GM12801 (cell line): ENCODE measurements at regions not wholly inside any gene's neighbourhood (a gene's known extent, or its start where the extent isn't known, plus 50 kb on each side); places are given as distances from the start of the nearest gene placed in this dataset.

Experiments used
- TF ChIP-seq, protein P1 (sequence below): IDR thresholded peaks from one replicate; pipeline ENCODE4 v1.5.1; 2011; ENCODE audit warnings: control low read depth; ENCODE audit not compliant: insufficient read length; ENCODE audit errors: extremely low read depth

DNA sequence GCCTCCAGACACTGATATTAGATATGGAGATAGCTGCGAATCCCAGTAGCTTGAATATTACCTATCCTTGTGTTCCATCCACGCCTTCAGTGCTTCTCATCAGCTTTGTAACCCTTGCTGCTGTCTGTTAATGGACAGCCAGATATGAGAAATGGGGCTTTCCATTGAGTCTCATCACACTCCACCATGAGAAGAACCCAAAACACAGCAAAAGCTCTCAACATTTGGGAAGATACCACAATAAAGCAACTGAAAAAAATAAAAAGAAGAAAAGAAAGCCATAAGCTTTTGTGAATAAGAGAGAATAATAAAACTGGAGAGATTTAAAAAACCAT is 225.4 kb downstream of the GALC start:
- TF ChIP-seq, protein P1, sequence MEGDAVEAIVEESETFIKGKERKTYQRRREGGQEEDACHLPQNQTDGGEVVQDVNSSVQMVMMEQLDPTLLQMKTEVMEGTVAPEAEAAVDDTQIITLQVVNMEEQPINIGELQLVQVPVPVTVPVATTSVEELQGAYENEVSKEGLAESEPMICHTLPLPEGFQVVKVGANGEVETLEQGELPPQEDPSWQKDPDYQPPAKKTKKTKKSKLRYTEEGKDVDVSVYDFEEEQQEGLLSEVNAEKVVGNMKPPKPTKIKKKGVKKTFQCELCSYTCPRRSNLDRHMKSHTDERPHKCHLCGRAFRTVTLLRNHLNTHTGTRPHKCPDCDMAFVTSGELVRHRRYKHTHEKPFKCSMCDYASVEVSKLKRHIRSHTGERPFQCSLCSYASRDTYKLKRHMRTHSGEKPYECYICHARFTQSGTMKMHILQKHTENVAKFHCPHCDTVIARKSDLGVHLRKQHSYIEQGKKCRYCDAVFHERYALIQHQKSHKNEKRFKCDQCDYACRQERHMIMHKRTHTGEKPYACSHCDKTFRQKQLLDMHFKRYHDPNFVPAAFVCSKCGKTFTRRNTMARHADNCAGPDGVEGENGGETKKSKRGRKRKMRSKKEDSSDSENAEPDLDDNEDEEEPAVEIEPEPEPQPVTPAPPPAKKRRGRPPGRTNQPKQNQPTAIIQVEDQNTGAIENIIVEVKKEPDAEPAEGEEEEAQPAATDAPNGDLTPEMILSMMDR = no peak

DNA sequence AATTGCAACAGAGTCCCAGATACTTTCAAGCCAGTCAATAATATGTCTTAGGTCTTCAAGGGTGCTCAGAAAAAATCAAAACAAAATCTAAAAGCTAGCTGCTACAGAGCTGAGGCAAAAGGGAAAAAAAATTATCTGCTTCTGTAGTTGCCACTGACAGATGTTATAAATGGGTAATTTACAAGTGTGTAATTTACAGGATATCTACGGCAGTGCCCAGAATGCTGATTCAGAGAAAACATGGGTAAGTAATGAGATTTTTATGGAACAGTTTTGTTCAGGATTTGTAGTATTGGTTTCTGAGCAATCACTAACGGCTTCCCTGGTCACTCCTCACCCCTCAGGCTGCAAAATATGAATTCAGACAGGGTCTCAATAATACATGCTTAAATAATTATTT is 234.1 kb downstream of the GALC start:
- TF ChIP-seq, protein P1 = no peak

DNA sequence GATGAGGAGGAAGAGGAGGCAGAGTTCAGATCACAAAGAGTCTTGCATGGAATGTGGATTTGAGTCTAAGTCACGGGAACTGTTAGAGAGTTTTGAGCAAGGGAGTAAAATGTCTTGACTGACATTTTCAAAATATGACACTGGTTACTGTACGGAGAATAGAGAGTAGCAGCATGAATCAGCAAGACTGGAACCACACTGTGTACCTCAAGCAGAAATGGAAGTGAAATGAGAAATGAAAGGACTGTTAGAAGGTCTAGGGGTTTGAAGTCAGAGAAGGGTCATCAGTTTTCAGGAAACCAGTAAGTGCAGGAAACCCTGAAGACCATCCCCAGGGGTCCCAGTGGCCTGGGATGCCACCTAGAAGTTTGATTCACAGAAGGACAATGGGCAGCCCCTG is 236.3 kb downstream of the GALC start:
- TF ChIP-seq, protein P1 = no peak

DNA sequence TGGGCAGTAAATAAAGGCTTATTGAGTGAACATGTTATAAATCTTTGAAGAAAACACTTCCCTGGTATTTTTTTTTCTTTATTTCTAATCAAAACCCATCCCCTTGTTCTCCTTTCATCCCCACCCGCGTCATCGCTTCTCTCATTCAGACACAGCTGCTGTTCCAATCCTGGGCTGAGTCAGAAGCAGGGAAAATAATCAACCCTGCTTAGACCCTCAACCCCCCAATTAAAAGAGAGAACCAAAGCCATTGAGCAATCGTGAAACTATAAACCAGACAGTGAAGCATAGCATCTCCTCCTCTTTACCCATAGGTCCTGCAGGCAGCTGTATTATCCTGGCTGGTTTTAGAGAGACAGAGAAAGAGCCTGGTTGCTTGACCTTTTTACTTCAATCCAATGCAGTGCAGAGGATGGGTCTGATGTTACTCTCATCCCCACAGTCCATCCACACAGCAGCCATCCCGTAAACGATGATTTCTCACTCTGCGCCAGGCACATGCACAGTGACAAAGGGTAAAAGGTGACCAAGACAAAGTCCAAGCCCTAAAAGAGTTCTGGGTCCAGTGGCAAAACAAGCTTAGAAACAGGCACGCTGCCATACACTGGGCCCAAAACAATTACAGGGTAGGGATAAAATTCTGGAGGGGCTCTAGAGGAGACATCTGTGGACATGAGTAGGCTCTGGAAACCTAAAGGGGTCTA is 238.3 kb downstream of the GALC start:
- TF ChIP-seq, protein P1 = no peak

DNA sequence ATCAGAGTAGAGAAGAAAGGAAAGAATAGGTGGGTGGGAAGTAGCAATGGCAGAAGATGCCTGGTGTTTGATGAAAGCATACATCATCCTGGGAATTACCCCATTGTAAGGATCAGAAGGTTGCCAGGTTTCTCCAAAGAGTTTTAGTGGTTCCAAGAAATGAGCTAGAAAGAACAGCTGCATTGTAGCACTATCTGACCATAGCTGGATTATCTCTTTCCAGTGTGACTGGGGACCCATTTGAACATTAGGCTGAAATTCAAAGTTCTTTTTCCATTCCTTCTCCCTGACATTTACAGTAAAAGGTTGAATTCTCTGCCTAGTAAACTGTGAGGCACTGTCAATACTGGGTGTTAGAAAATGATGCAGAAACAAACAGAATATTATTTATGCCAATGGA is 244.4 kb downstream of the GALC start:
- TF ChIP-seq, protein P1 = no peak

DNA sequence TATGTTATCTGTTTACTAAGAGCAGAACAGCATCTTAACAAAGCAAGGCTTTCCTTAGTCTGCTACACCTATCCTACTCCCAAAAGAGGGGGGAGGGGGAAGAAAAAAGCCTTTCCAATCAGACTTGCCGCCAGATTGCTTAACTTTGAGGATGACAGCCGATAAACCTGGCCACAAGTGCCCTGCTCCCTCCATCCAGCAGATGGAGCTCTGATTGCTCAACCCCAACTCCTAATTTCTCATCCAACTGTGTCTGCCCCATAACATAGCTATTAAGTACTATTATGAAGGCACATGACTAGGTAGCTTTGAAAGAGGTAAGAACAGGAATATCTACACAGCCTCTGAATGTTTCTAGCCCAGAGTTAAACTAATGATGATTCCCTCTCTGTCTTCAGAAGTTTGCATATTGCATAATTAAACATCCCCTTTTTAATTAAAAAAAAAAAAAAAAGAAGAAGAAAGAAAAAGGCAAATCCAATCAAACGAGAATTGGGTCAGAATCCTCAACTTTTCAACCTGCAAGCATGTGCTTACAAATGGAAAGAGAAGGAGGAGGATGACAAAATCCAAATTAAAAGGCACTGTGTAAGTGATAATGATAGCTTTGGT is 247.4 kb downstream of the GALC start:
- TF ChIP-seq, protein P1 = peak; percentile 5

DNA sequence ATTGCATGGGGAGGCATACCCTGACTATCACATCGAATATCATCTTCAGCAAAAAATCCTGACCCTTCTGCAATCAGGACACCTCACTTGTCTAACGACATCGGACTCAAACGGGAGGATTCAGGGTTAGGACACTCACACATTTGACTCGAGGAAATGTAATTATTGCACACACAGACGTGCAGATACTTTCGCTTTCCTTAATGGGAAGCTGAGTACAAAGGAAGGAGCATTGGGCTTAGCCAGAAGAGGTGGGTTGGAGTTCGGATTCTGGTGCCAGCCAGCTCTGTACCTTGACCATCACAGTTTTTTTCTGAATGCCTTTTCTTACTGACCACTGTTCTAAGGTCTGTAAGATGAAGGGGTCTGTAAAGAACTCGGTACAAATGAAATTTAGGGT is 260.4 kb downstream of the GALC start:
- TF ChIP-seq, protein P1 = no peak

DNA sequence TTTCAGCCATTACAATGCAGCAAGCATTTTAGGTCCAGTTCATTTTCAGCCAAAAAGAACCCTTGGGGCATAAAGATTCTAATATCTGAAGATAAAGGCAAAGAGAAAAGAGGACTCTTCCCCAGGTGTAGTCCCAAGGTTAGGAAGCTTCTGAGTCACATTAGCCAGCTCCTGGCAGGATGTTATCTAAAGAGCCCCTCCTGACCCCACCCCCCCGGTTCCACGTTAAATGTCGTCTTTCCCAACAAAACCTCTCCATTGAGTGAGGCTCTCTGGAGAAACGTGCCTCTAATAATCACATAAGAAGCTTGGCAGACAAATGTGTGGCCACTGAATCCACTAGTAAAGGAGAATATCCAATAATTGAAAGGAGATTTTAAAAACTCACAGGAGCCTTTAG is 267.7 kb downstream of the GALC start:
- TF ChIP-seq, protein P1 = no peak
